SHP77 treated with DMSO at 0.1 percent for 48 hours (cell line): ENCODE measurements at regions not wholly inside any gene's neighbourhood (a gene's known extent, or its start where the extent isn't known, plus 50 kb on each side); places are given as distances from the start of the nearest gene placed in this dataset.

Experiments
- DNase-seq: peaks from one replicate; lab custom pipeline; 2025; lab: John Stamatoyannopoulos, UW

DNA sequence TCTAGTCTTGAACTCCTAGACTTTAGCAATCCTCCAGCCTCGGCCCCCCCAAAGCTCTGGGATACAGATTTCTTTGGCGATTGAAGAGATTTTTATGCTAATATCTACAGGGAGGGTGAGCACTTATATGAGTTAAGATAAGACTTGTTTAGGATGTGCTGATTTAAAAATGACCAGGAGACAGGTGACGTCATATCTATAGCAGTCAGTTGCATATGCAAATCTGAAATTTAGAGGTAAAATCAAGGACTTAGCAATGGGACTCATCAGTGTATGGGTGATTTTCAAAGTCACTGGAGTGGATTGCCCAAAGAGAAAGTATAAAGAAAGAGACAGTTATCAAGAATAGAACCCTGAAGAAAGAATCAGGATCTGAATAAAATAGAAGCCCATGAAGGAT, 394.5 kb downstream of the ADGRL2 start:
- no peak for DNase-seq

DNA sequence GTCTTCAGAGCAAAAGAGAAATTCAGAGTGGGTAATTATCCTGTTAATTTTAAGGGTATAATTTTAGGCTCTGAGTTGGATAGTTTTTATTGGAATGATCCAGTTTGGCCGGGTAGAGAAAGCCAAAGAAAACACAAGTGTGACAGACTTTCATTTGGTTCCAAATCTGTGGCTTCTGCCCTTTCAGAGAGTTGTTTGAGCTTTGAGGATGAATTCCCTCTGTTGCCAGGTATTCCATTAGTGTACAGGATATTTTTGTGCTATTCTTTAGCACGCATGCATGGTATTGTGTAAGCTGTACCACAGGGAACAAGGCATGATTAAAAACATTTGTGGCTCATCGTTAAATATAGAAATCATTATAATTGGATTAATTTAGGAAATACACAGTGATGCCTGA, 384.4 kb downstream of the ADGRL2 start:
- DNase-seq: no peak

DNA sequence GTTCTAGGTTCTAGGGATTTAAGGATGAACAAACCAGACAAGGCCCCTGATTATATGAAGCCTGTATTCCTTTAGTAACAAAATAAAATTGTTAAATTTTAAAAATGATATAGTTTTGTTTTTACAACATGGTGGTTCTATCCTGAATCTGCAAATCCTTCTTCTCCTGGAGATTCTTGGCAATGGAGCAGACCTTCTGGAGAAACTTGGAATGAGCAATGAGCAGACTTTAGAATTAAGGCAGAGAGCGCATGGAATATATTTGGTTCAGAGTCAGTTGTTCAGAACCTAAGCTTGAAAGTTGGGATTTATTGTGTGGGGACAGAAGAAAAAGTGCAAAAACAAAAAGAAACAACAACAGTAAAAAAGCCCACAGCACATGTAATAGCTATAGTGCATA, 381.1 kb downstream of the ADGRL2 start:
- no peak for DNase-seq

DNA sequence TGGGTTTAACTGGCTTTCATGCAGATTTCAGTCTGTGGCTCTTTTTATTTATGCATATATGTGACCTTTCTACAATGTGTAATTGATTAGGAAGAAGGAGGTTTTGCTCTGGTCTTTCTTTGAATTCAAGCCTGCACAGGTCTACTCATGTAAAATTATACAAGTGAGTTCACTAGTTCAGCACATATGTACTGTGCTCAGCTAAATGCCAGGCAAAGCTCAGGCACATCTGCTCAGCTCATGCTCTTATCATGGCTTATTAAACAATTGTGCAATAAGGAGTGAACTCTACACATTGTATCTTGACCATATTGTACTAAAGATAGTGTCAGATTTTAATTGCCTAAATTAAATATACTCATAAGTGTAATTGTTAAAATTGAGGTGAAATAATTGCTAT, 378.4 kb downstream of the ADGRL2 start:
- DNase-seq: no peak

DNA sequence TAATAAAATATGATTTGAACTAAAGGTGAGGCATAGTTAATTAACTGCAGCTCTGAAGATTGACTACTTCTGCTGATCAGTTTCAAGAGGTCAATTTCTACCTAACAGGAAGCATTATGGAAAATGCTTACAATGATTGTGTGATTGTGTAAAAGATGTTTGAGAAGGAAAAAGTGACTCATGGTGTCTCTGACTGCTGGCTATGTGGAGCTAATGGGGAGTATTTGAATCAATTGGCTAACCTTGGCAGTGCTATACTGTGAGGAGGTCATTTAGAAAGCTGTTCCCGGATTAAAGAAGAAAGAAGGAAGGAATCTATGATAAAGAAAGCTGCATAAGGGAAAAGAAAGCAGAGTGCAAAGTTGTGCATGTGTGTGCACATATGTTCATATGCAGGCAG, 376.5 kb downstream of the ADGRL2 start:
- no peak for DNase-seq

DNA sequence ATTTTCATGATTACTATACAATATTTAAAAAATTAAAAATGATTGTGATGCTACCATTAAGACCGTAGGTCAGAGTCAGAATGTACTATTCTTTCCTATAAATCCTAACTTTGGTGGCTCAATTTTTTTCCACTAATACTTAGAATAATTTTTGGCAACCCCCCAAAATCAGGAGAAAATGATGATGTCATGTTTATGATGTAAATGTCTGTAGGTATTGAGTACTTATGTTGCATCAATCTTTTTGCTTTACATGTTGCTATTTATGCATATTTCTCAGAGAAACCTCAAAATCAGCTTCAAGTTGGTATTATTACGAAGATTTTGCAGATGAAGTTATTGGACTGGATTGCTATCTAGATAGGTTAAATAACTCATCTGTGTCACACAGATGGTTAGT, 371.2 kb downstream of the ADGRL2 start:
- no peak for DNase-seq

DNA sequence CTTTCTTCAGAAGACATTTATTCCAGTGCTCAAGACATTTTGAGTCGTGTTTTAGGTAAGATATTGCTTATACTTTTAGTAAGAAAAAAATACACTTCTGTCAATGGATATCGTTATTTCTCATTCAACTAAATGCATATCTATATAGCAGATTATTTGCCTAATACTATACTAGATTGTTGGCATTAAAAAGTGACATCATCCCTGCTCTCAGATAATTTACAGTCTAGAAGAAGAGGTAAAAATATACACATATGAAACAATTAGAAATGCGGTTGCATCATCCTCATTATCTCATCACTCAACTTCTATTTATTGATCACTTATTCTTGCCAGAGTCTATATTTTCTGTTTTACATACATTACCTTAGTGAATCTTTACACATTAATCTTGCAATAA, 367.7 kb downstream of the ADGRL2 start:
- no peak for DNase-seq

DNA sequence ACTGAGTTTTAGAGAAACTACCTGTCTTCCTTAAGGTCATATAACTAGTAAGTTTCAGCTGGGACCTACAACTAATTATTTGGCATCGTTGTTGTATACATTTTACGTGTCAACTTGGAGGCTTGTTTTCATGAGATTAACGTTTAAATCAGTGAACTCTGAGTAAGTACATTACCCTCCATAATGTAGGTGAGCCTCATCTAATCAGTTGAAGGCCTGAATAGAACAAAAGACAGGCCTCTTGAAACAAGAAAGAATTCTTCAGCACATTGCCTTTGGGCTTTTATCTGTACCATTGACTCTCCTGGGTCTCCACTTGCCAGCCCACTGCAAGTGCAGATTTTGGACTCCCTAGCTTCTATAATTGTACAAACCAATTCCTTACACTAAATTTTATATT, 364.6 kb downstream of the ADGRL2 start:
- no peak for DNase-seq

DNA sequence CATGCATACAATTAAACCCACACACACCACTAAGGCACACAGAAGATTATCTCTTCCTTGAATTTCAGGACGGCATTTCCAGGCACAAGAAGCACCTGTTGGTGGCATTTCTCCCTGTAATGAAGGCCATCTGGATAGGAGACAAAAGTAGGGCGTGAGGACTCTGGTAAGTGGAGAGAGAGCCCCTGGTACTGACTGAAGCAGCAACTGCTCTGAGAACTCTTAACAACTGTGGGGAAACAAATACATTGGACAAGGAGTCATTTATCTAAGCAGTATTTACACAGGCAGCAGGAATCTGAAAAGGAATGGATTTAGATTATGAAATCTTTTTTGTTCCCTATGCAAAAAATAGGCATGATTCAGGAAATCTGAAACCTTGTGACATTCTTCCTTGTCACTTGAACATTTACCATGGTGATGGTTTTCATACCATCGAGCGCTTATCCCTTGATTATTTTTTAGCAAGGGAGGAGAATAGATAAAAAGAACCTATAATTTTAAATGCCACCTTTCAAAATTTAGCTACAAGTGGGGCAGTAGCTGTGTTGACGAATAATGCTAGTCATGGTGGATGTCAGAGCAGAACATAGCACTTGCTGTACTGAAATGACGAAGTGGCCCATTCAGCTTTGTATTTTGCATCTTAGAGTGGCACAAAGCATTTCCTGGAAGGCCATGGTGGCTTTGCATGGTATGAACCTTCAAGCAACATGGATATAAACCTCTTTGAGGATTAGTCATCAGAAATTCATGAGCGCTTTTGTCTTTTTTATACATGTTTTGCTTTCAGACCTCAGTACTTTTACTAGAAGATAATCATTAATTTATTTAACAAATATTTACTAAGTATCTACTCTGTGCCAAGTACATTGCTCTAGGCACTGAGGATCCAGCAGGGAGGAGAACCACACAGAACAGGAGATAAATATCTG, 362.0 kb downstream of the ADGRL2 start:
- DNase-seq: no peak

DNA sequence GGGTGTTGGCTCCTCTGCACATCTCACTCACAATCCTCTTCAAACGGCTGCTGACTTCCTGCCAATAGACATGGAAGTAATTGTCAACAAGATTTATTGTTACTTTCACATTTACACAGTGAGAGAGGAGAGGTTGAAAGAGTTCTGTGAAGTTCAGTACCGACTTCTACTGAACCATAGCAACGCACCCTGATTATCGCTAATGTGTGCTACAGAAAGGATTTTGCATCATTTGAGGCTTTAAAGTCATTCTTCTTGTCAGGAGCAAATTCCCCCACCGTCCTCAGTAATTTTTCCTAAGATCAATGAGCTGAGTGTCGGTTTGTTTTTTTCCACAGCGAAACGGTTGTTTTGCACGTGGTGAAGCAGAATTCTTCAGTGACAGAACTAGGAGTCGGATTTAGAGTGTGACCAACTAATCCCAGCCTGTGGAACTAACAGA, 361.0 kb downstream of the ADGRL2 start:
- peak; percentile 18 for DNase-seq

DNA sequence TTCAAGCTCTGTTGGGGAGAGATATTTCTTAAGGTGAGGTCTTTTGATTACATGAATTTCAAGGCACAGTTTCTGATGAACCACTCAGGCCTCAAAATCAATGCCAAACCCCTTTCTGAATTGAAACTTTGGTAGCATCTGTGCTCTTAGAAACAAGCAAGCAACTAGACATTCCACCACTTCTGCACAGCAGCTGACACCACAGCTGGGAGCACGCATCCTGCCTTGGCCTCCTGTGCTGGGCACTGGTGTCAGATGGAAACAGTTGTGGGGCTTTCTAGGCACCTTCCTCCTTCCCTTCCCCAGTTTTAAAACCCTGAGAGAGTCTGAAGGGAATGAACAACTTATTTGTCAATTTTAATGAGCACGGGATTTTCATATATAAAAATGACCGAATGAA, 360.2 kb downstream of the ADGRL2 start:
- no peak for DNase-seq

DNA sequence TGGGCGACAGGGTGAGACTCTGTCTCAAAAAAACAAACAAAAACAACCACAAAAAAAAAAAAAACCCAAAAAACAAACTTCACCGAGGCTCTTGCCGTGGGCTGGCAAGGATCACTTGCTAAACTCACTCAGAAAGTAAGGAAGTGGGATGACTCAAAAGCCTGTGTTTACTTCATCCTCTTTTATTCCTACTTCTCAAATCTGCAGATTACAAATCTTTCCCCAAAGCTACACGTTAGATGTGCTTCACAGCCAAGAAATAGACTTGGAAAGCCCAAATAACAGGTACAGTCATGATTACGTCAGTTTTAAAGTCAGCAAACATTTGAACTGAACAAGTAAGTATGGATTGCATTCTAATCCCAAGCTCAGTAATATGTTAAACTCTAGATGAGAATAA, 359.3 kb downstream of the ADGRL2 start:
- no peak for DNase-seq

DNA sequence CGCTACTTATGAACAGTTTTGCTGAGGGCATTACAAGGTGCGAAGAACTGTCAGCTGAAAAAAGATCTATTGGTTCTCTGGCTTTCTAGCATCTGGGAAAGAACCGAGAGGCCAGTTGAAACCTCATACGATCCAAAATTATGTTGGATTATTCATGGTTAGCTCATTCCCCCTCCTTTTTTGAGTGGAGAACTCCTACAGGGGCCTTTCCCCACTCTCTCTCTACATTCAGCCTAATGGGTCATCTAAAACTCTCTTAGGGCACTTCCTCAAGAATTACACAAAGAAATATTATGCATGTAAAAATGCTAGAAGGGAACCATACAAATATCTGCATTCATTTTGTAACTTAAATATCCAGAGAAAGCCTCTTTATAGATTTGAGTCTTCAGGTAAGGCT, 358.2 kb downstream of the ADGRL2 start:
- DNase-seq: no peak

DNA sequence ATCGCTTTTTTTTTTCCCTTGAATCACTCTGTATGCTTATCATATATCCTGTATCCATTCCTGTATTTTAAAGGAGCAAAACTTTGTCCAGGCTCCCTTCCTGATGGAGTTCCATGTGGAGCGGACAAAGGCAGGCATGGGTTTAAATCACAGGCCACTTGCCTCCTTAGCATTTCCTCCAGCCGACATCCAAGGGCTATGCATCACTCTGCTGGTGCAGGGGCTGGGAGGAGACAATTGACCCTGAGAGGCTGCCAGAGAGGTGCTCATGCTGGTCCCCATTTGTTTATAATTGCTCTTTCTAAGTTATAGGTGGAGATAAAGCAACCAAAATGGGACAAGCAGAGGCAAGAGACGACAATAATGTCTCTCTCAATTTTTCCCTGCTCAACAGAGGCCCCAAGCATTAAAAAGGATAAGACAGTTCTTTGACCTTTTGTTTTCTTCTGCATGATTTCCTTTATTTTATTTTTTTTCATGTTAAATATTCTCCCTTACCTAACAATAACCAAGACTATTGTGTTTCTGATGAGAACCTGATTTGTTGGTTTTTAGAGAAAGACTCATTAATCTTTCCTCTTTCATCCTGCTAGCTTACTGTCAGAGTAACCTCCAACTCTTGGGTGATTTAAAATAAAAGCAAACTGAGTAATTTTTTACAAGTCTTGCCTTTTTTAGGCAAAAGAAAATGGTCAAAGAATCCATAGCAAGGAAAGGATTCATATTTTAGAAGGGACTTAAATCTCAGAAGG, 353.7 kb downstream of the ADGRL2 start:
- DNase-seq: no peak

DNA sequence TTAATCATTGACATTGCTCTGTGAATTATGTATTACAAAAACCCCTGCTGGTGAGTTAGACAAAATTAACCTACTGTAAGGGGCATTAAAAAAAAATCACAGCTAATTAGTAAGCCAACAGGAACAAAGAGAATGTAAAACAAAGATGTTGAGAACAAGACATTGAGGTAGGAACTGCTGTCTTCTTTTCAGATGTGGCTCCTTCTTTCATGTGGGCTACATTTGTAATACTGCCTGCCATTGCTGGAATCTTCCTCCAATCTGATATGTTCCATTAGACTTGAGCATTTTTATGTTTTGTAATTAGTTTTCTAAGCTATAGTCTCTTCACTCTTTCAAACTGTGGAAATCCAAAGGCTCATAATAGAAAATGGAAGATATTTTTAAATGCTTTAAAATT, 353.0 kb downstream of the ADGRL2 start:
- no peak for DNase-seq

DNA sequence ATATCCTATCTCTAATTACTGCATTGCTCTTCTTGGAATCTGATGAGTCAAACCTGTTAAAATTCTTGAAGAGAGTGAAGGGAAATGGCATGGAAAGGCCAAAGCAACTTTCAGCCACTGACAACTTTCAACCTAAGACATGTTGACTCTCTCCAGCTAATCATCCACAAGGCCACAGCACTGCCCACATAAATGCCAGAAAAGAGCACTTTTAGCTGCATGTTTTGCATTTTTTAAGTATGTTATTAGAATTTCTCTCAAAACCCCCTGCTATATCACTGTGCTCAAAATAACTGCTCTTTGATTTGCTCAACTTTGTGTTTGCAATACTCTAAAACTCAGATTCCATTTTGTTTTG, 352.5 kb downstream of the ADGRL2 start:
- DNase-seq: no peak

DNA sequence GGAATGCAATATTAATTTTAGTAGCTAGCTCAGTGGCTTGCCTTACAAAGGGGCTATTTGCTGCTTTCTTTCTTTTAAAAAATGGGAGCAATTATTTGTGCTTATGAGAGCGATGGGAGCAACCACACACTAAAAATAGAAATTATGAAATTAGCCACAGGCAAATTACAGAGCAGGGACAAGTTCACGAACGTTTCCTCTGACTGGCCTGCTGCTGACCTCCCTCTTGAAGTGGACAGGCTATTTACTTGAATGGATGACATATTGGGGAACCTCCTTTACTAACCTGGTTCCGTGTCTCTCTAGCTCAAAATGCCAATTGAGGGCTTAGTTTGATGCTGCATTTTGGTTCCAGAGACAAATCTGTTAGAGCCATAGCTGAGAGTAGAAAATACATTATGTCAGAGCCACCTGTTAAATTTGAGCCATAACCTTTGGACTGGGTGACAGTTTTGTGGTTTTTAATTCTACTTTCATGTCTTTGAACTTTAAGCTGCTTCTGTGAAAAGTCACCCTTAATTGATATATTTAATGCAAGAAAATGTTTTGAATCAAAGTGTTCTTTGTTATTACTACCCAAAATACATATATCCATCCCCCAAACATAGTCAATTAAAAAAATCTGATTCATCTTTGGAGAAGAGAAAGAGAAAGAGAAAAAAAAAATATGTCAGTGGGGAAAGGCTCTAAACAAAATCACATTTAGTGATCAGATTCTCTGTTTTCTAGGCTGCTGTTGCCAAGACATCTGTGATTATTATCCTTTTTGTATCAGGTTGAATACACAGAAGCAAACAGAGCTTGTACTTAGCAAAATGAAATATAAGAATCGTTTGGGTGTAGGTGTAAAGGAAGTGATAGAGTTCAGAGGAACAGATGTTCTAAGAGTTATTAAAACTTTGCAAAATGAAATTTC, 351.9 kb downstream of the ADGRL2 start:
- no peak for DNase-seq

DNA sequence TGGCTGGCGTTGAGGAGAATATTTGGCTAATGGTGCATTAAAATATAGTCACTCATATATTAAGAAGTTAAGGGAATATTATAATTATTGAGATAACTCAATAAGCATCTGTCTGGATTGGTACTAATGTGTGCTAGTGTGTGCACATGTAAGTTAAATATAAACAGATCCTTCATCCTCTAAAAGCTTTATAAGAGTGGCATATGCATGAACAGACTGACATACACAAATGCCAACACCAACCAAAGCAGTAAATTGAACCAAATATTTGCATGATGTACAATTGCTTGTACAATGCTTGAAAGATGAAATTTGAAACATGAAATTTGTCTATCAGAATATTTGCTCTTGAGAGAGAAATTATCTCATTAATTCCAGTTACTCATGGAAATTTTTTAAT, 344.9 kb downstream of the ADGRL2 start:
- DNase-seq: no peak

DNA sequence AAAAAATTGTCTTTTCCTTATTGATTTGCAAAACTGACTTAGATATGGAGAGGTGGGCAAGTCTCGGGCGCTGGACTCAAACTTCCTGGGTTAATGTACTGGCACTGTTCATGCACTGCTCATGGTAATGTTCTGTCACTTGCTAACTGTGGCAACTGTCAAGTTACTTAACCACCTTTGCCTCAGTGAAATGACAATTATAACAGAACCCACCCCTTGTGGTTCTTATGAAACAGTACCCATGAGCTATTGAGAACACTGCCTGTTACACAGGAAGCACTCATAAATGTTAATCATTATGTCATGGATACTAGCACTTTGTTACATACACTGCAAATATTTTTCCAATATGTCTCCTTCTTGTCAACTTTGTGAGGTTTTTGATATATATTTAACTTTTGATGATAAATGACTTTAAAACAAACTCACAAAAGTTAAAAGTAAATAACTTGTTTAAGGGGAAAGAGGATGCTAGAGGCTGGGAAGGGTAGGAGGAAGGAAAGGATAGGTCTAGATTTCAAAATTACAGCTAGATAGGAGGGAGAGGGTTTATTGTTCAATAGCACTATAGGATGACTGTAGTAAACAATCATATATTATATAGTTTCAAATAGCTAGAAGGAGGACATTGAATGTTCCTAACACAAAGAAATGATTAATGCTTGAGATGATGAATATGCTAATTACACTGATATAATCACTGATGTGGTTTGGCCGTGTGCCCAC, 342.5 kb downstream of the ADGRL2 start:
- no peak for DNase-seq

DNA sequence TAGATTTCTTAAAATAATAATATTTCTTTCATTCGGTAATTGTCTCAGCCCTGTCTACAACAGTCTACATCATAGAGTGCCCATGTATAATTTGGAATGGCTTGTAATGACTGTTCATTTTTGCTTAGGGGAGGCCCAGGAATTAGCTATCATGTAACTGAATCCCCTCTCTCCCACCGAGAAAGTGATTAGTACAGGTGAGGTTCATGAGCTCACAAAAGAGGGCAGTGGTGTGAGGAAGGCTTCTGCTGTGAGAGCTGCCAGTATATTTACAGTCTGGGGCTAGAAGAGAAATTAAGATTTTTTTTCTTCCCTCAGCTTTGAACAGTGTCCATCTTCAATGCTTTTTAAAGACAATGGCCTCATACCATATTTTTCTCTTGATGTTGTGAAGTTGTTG, 340.7 kb downstream of the ADGRL2 start:
- no peak for DNase-seq

DNA sequence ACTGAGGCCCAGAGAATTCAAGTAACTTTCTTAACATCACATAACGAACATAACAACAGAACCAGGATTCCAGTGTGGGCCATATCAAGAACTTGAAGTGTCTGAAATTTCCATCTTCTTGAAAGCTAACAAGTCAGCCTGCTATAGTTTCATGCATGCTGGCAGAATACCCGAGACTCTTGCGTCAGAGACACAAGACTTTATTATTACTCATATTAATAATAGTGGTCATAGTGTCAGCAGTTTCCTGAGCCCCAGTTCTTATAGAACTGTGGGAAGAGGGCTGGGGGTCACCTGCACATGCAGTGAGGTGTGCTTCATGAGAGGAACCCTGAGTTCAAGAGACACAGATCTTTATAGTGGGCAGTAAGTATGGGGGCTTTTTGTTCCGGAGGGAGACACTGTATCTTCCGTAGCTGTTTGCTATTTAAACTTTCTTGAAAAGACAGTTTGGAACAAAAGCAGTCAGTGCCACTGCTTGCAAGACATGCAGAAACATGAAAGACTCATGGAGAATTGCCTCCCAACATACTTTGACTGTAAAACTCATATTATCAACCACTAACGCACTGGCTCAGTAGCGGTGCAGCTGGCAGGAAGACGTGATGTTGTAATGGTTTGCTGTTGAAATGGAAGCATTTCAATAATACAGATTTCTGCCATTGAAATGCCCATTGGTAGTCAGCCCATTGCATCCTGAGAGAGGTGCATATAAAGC, 339.2 kb downstream of the ADGRL2 start:
- DNase-seq: no peak
